ENCODE measurements at regions not wholly inside any gene's neighbourhood (a gene's known extent, or its start where the extent isn't known, plus 50 kb on each side); places are given as distances from the start of the nearest gene placed in this dataset.

DNA sequence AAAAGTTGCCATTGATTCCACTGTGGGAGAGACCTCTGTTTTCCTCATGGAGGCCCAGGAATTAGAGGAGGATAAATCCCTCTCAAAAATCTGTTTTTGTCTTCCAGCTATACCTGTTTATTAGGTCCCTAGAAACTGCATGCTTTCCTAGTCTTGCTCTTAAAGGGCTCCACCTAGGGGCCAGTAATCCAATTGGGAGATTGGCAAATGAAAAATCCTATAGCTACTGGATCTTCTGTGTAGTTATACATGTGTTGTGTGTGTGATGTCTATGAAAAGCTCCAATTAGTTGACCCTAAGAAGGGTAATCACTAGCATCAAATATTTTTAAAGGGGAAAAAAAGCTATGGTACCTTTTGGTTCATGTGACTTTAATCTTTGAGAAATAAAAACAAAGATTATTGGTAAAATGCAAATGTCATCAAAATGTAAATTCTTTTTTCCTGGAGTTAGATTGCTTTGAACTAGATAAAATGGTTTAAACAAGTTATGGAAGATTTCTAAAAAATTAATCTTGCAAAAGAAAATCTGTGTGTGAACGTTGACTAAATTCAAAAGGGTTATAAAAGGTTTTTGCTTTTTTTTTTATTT, 63.4 kb upstream of the C1QTNF9B start:
- TF ChIP-seq, protein P1, sequence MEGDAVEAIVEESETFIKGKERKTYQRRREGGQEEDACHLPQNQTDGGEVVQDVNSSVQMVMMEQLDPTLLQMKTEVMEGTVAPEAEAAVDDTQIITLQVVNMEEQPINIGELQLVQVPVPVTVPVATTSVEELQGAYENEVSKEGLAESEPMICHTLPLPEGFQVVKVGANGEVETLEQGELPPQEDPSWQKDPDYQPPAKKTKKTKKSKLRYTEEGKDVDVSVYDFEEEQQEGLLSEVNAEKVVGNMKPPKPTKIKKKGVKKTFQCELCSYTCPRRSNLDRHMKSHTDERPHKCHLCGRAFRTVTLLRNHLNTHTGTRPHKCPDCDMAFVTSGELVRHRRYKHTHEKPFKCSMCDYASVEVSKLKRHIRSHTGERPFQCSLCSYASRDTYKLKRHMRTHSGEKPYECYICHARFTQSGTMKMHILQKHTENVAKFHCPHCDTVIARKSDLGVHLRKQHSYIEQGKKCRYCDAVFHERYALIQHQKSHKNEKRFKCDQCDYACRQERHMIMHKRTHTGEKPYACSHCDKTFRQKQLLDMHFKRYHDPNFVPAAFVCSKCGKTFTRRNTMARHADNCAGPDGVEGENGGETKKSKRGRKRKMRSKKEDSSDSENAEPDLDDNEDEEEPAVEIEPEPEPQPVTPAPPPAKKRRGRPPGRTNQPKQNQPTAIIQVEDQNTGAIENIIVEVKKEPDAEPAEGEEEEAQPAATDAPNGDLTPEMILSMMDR (IDR thresholded peaks at IDR 0.05; ENCODE audit: extremely low read depth in 1 of 2, insufficient read depth in 1 of 2, low read depth in 1 of 2, low read length in 2 of 2), result peak; percentile 51 to 67
- no peak for TF ChIP-seq POLR2A (IDR thresholded peaks at IDR 0.05; ENCODE audit: low read depth, low read length)
- TF ChIP-seq POLR2AphosphoS5 (IDR thresholded peaks at IDR 0.05; ENCODE audit: insufficient read depth, low read depth, low read length), result no peak
- no peak for TF ChIP-seq FOS (IDR thresholded peaks at IDR 0.05; ENCODE audit: borderline replicate concordance, insufficient read depth, low read length)
- no peak for TF ChIP-seq EZH2 (IDR thresholded peaks at IDR 0.05; ENCODE audit: borderline replicate concordance, low read depth, low read length, severe bottlenecking)
- no peak for TF ChIP-seq JUN (IDR thresholded peaks at IDR 0.05; ENCODE audit: borderline replicate concordance, insufficient read depth, insufficient read length, low read depth)
- TF ChIP-seq MYC (IDR thresholded peaks at IDR 0.05; ENCODE audit: low read depth, low read length), result no peak
- TF ChIP-seq, protein P2, sequence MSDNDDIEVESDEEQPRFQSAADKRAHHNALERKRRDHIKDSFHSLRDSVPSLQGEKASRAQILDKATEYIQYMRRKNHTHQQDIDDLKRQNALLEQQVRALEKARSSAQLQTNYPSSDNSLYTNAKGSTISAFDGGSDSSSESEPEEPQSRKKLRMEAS (IDR thresholded peaks at IDR 0.05; ENCODE audit: insufficient read depth, insufficient read length), result no peak

All from endothelial cell of umbilical vein (primary cell).